Stomach smooth muscle (tissue), 2 donors: ENCODE measurements at regions not wholly inside any gene's neighbourhood (a gene's known extent, or its start where the extent isn't known, plus 50 kb on each side); places are given as distances from the start of the nearest gene placed in this dataset.

Experiments used
- H3K27ac ChIP-seq: one replicate; pipeline ENCODE4 v1.7.0; 2013; ENCODE audit warnings: mild to moderate bottlenecking, low read length, inconsistent platforms
- H3K27me3 ChIP-seq, 2 donors: one replicate each; pipeline ENCODE4 v1.7.0; 2013; ENCODE audit warnings: low read length in 2 of 2; ENCODE audit not compliant: insufficient read depth in 2 of 2, control insufficient read depth in 1 of 2
- H3K36me3 ChIP-seq, 2 donors: one replicate each; pipeline ENCODE4 v1.7.0; 2013; ENCODE audit warnings: low read length in 2 of 2; ENCODE audit not compliant: control insufficient read depth in 2 of 2, insufficient read depth in 2 of 2
- H3K4me1 ChIP-seq: one replicate; pipeline ENCODE4 v1.7.0; 2013; ENCODE audit warnings: low read length; ENCODE audit not compliant: control insufficient read depth, insufficient read depth
- H3K4me3 ChIP-seq, 2 donors: one replicate each; pipeline ENCODE4 v1.7.0; 2013; ENCODE audit warnings: low read length in 2 of 2
- H3K9ac ChIP-seq, 2 donors: one replicate each; pipeline ENCODE4 v1.7.0; 2013; ENCODE audit warnings: low read length in 2 of 2, mild to moderate bottlenecking in 1 of 2
- H3K9me3 ChIP-seq, 2 donors: one replicate each; pipeline ENCODE4 v1.7.0; 2013; ENCODE audit warnings: low read length in 2 of 2; ENCODE audit not compliant: control insufficient read depth in 2 of 2
- donor health status: healthy.
- donor health status: Pancreatic carcinoma.

GRCh38 chr10:4587466-4587865 lies 238.5 kb upstream of the AKR1E2 start:
- peaks cover 2 to 3% of the 10 kb centered on the region in 2 donors for H3K9me3 ChIP-seq
- no peak overlapping the region for H3K4me3 ChIP-seq
- peaks cover 6% of the 10 kb centered on the region for H3K4me1 ChIP-seq
- H3K27me3 ChIP-seq, result no peaks in the 10 kb centered on the region
- H3K9ac ChIP-seq, result no peak overlapping the region
- no peaks in the 10 kb centered on the region for H3K36me3 ChIP-seq
- no peak overlapping the region for H3K27ac ChIP-seq

- Histone ChIP-seq H3K27ac (no peak overlapping the region), H3K36me3 (no peaks in the 10 kb centered on the region), H3K9me3 (peaks cover 2 to 3% of the 10 kb centered on the region in 2 donors)
Observed at GRCh38 chr10:4586776-4587175, 239.2 kb upstream of the AKR1E2 start.

GRCh38 chr10:4581929-4582328 lies 244.1 kb upstream of the AKR1E2 start:
- Histone ChIP-seq H3K27me3 (no peaks in the 10 kb centered on the region), H3K4me1 (no peaks in the 10 kb centered on the region), H3K4me3 (no peak overlapping the region), H3K9ac (no peak overlapping the region), H3K36me3 (no peaks in the 10 kb centered on the region), H3K9me3 (peaks cover 2 to 3% of the 10 kb centered on the region in 2 donors), H3K27ac (no peak overlapping the region)

More at GRCh38 chr10:4586776-4587175, 239.2 kb upstream of the AKR1E2 start:
- H3K9ac ChIP-seq, result no peak overlapping the region
- no peak overlapping the region for H3K4me3 ChIP-seq
- H3K4me1 ChIP-seq, result peaks cover 6% of the 10 kb centered on the region
- no peaks in the 10 kb centered on the region for H3K27me3 ChIP-seq

GRCh38 chr10:4579844-4580243 lies 246.2 kb upstream of the AKR1E2 start:
- H3K27ac ChIP-seq, result no peak overlapping the region
- no peak overlapping the region for H3K4me3 ChIP-seq
- no peak overlapping the region for H3K9ac ChIP-seq

GRCh38 chr10:4576206-4576605 lies 249.8 kb upstream of the AKR1E2 start:
- no peaks in the 10 kb centered on the region for H3K9me3 ChIP-seq
- H3K27me3 ChIP-seq, result no peaks in the 10 kb centered on the region
- no peak overlapping the region for H3K27ac ChIP-seq
- no peak overlapping the region for H3K4me3 ChIP-seq
- no peak overlapping the region for H3K9ac ChIP-seq
- H3K4me1 ChIP-seq, result no peaks in the 10 kb centered on the region
- H3K36me3 ChIP-seq, result no peaks in the 10 kb centered on the region

More at GRCh38 chr10:4579844-4580243, 246.2 kb upstream of the AKR1E2 start:
- Histone ChIP-seq H3K36me3 (no peaks in the 10 kb centered on the region), H3K9me3 (peaks cover 2 to 3% of the 10 kb centered on the region in 2 donors), H3K4me1 (no peaks in the 10 kb centered on the region), H3K27me3 (no peaks in the 10 kb centered on the region)

- Histone ChIP-seq H3K9ac (no peak overlapping the region), H3K27ac (no peak overlapping the region), H3K4me1 (no peaks in the 10 kb centered on the region), H3K27me3 (no peaks in the 10 kb centered on the region), H3K36me3 (no peaks in the 10 kb centered on the region), H3K4me3 (no peak overlapping the region), H3K9me3 (no peaks in the 10 kb centered on the region)
Observed at GRCh38 chr10:4569151-4569550, 256.9 kb upstream of the AKR1E2 start.

GRCh38 chr10:4568731-4569130 lies 257.3 kb upstream of the AKR1E2 start:
- Histone ChIP-seq H3K4me1 (no peaks in the 10 kb centered on the region), H3K36me3 (no peaks in the 10 kb centered on the region), H3K27me3 (no peaks in the 10 kb centered on the region), H3K27ac (no peak overlapping the region), H3K9ac (no peak overlapping the region), H3K4me3 (no peak overlapping the region), H3K9me3 (no peaks in the 10 kb centered on the region)

GRCh38 chr10:4568086-4568485 lies 257.9 kb upstream of the AKR1E2 start:
- Histone ChIP-seq H3K9me3 (no peaks in the 10 kb centered on the region), H3K4me1 (no peaks in the 10 kb centered on the region), H3K27ac (no peak overlapping the region), H3K9ac (no peak overlapping the region), H3K4me3 (no peak overlapping the region), H3K27me3 (no peaks in the 10 kb centered on the region), H3K36me3 (no peaks in the 10 kb centered on the region)

GRCh38 chr10:4567637-4568036 lies 258.4 kb upstream of the AKR1E2 start:
- Histone ChIP-seq H3K9me3 (no peaks in the 10 kb centered on the region), H3K4me1 (no peaks in the 10 kb centered on the region)

GRCh38 chr10:4566011-4566410 lies 260.0 kb upstream of the AKR1E2 start:
- H3K9ac ChIP-seq, result no peak overlapping the region
- no peaks in the 10 kb centered on the region for H3K4me1 ChIP-seq
- H3K27ac ChIP-seq, result no peak overlapping the region
- H3K9me3 ChIP-seq, result no peaks in the 10 kb centered on the region
- no peak overlapping the region for H3K4me3 ChIP-seq
- H3K27me3 ChIP-seq, result no peaks in the 10 kb centered on the region
- no peaks in the 10 kb centered on the region for H3K36me3 ChIP-seq

More at GRCh38 chr10:4567637-4568036, 258.4 kb upstream of the AKR1E2 start:
- Histone ChIP-seq H3K27ac (no peak overlapping the region), H3K9ac (no peak overlapping the region), H3K36me3 (no peaks in the 10 kb centered on the region), H3K27me3 (no peaks in the 10 kb centered on the region), H3K4me3 (no peak overlapping the region)

GRCh38 chr10:4561296-4561695 lies 264.7 kb upstream of the AKR1E2 start:
- H3K9me3 ChIP-seq, result no peaks in the 10 kb centered on the region
- H3K27me3 ChIP-seq, result no peaks in the 10 kb centered on the region
- H3K27ac ChIP-seq, result no peak overlapping the region
- no peak overlapping the region for H3K9ac ChIP-seq
- H3K36me3 ChIP-seq, result no peaks in the 10 kb centered on the region
- H3K4me3 ChIP-seq, result no peak overlapping the region
- H3K4me1 ChIP-seq, result no peaks in the 10 kb centered on the region
